GM18507 (cell line): ENCODE measurements at regions not wholly inside any gene's neighbourhood (a gene's known extent, or its start where the extent isn't known, plus 50 kb on each side); places are given as distances from the start of the nearest gene placed in this dataset.
"Not testable (repeated sequence)": the region's sequence is repeated elsewhere in the genome, so short reads cannot be mapped to it uniquely, and the experiment has no call there.

Experiments used
- DNase-seq: peaks from one replicate; pipeline ENCODE4 v3.0.0; 2011; ENCODE audit warnings: low read depth; ENCODE audit not compliant: insufficient read length; ENCODE audit errors: extremely low spot score
- FAIRE-seq: peaks from 2 replicates; lab custom pipeline; 2011; peaks lifted over from hg19 to GRCh38; lab: Jason Lieb, UNC

DNA sequence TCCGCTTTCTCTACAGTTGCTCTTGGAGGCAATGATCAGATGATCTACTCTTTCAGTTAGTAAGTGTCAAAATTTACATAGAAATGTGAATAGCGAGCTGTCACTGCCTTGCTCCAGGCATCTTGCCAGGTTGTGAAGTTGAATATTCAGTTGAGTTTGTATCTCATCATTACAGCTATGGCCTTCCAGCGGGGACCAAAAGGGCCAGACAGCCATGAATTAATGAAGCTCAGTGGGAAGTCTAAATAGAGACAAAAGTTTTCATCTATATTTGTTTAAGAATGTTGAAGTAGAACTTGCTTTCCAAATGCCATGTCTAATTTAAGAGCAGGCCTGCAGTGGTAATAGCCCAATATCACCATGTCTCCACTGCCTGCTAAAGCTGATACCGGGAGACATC, 387.8 kb downstream of the FLRT2 start:
- FAIRE-seq (no peak), DNase-seq (no peak)

GRCh38 chr14:85915711-85916110, 385.8 kb downstream of the FLRT2 start:
- no peak for FAIRE-seq
- no peak for DNase-seq

DNA sequence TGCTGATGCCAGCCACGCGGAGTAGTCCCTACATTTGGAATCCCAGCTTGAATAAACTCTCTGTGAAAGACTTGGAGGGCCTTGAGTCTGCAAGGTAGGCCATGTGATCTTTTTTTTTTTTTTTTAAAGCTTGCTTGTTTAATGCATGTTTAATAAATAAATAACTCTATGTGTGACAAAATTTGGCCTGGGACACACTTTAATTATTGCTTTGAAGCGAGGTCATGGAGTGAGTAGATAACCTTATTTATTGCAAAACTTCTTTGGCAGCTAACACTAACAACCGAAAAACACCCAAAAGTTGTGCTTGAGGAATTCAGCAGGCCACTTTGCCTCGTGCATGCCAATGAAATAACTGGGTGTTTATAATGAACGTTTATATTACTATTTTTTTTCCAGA, 382.2 kb downstream of the FLRT2 start:
- no peak for FAIRE-seq

DNA sequence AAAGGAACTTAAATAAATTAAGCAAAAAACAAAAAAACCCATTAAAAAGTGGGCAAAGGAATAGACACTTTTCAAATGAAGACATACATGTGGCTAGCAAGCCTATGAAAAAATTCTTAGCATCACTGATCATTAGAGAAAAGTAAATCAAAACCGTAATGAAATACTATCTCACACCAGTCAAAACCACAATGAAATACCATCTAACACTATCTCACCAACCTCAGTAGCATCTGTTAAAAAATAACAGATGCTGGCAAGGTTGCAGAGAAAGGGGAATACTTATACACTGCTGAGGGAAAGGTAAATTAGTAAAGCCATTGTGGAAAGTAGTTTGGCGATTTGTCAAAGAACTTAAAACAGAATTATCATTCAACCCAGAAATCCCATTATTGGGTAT, 381.1 kb downstream of the FLRT2 start:
- no peak for FAIRE-seq
- DNase-seq: no peak

More for the DNA sequence above, 382.2 kb downstream of the FLRT2 start:
- DNase-seq: no peak

DNA sequence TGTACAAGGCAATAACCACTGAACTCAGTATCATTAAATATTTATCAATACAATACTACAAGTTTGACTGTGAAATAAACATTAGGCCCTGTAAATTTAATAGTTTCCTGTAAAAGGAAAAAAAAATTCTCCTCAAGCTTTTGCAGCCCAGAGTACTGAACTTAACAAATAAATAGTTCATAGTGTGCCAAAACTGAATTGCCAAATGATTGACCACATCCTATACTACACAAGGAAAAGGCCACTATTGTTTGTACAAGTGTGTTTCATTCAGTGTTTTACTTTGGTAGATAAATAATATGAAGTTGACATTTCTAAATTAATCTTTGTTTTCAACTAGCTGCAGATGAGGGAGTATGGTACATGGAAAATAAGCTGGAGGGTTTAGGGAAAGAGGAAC, 379.6 kb downstream of the FLRT2 start:
- FAIRE-seq (no peak), DNase-seq (no peak)

- FAIRE-seq: no peak
Measured at GRCh38 chr14:85907536-85907935, 377.6 kb downstream of the FLRT2 start.

DNA sequence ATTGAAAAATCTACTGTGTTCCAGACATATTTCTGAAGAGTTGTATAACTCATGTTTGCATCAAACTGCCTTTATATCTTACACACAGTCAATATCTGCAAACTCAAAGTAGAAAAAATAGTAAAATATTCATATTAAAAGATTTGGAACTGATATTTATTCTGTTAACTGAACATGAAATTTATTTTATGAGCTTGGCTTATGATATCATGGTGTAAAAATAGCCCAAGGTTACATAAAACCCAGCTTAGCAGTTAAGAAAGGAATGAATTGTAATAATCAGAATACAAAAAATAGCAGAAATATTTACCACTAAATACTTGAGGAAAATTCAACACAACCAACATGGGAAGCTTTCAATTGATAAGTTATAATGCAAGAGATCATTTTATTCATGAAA, 367.9 kb downstream of the FLRT2 start:
- DNase-seq (no peak), FAIRE-seq (no peak)

More at GRCh38 chr14:85907536-85907935, 377.6 kb downstream of the FLRT2 start:
- no peak for DNase-seq

GRCh38 chr14:85895603-85896002, 365.7 kb downstream of the FLRT2 start:
- FAIRE-seq (no peak), DNase-seq (no peak)

DNA sequence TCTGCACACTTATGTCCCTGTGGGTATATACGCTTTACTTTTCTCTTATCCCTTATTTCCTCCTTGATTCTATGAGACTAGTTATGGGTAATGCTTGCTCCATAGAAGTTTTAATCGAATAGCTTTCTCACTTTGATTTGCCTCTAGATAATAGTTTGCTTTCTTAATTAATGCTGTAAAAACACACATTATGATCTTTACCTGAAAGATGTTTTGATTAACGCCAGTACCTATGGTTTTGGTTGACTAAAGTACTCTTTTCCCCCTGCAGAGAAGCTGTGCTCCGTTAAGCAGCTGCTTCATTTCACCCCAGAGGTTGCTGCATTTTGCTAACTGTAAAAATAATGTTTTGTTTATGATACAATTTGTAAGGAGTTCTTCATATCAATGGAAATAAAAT, 362.3 kb downstream of the FLRT2 start:
- no peak for FAIRE-seq
- no peak for DNase-seq

GRCh38 chr14:85883966-85884365, 354.0 kb downstream of the FLRT2 start:
- DNase-seq: no peak
- FAIRE-seq: no peak

DNA sequence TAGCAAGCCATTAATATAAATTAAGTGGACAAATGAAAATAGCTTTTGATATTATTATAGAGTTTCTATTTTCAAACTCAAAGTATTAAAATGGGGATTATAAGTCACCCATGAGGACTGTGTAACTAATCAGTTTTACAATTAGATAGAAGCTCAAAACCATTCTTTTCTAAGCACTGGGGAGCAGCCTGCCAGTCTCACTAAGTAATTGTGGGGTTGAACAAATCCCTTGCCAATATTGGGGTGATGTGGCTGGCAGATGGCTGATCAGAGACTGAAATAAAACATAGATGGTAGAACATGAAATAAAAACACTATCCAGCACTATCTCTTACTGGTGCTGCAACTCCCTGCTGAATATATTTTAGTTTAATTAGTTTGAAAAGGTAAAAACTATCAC, 353.2 kb downstream of the FLRT2 start:
- FAIRE-seq: no peak
- DNase-seq: no peak

- FAIRE-seq: no peak
- DNase-seq: no peak
Measured at GRCh38 chr14:85881935-85882334, 352.0 kb downstream of the FLRT2 start.

DNA sequence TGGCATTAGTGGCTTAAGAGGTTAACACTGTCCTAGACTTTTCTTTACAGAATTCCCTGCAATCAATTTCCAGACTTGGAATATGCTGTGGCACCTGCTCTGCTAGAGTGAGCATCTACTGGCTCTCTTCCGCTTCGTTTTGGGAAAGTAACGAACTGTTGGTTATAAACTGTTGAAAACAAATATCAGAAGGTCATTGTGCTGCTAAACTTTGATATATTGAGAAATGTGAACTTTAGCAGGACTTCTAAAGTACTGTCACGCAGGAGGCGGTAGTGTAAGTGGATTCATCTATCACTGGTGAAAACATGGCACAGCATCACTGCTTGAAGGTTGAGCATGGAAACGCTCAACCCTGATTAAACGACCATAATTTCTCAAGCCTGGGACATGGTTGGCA, 348.9 kb downstream of the FLRT2 start:
- FAIRE-seq: no peak
- DNase-seq: no peak

- FAIRE-seq: no peak
Measured at GRCh38 chr14:85873006-85873405, 343.1 kb downstream of the FLRT2 start.

DNA sequence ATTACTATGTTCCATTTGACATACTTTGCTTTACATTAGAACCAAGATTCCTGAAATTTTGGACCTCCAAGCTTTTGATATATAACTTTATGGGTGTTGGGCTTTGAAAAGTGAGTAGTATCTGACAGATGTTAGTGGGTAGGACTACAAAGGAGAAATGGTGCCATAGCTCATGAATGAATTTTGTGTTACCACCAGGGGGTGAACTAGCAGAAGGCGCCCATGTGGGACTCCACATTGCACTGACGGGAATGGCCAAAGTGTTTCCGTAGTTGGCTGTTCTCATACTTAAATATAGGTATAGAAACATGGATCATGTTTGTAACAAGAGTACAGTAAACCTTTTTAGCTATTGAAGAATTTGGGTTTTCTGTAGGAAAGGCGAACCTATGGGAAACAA, 337.5 kb downstream of the FLRT2 start:
- DNase-seq (no peak), FAIRE-seq (no peak)

More at GRCh38 chr14:85873006-85873405, 343.1 kb downstream of the FLRT2 start:
- no peak for DNase-seq

DNA sequence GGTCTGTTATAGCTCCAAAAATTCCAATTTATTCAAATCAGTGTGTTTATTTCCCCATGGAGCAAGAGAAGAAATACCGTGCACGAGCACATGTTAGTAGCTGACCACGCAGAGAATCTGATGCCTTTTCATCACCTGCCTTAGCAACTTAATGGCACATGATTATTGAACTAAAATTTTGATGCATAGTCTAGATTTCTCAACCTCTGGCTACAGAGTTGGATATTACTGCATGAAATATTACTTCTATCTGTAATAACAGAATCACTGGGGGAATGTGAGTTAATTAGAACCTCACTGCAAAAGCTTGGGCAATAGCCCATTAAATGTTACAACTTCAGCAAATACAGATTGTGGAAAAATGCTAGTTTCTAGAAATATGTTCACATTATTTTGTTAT, 335.8 kb downstream of the FLRT2 start:
- DNase-seq: no peak
- FAIRE-seq: no peak

- no peak for FAIRE-seq
- DNase-seq: no peak
Measured at GRCh38 chr14:85858634-85859033, 328.7 kb downstream of the FLRT2 start.

DNA sequence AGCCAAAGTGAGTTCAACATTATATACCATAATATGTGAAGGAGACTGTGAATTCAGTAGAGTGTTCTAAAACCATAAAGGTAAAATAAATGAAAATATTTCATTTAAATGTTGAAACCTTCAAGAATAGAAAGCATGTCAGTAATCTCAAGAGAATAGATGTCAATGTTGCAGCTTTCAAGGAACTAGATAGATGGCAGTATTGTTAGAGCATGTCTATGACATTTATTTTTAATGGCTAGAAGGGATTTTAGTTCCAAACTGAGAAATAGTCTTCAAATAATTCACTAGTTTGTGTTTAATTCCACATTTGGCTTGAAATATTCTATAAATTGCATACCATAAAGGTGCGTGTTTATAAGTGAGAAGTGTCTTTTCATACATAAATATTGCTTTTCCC, 326.5 kb downstream of the FLRT2 start:
- DNase-seq (no peak), FAIRE-seq (no peak)

DNA sequence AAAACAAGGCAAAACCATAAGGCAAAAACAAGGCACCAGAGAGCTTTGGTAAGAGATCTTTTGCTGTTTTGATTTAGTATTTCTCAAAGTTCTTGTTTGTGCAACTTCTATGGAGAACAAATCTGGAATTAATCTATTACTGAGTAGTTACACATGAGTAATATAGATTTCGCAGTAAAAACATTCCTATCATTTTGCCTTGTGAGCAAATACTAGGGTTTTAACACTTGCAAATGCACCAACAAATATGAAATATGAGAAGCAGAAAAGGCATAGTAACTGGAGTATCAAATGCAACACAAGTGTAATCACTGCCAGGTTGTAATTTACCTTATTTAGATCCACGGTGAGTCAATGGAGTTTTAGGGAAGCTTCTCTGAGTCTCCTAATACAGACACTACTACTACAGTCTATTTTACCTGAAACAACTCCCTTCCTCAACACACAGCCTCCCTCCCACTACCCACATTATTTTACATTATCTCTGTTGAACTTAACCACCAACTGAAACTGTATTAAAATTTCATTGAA, 324.1 kb downstream of the FLRT2 start:
- FAIRE-seq (no peak), DNase-seq (no peak)

GRCh38 chr14:85852906-85853305, 323.0 kb downstream of the FLRT2 start:
- DNase-seq (no peak), FAIRE-seq (no peak)

- DNase-seq, FAIRE-seq: not testable (repeated sequence)
Measured at GRCh38 chr14:85852123-85852522, 322.2 kb downstream of the FLRT2 start.

DNA sequence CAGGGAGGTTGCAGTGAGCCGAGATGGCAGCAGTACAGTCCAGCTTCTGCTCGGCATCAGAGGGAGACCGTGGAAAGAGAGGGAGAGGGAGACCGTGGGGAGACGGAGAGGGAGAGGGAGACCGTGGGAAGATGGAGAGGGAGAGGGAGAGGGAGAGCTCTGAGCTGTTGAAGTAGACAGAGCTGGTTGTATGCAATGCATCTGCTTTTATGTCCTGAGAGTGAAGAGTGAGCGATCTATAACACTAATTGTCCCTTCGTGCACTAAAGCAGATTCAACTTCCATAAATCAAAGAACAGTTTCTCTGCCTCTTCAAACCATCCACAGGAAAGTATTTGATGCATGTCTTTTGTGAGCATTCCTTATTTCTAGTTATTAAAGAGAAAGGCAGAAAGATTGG, 300.6 kb downstream of the FLRT2 start:
- FAIRE-seq, DNase-seq: not testable (repeated sequence)
